Transverse colon (tissue), 4 donors: ENCODE measurements at regions not wholly inside any gene's neighbourhood (a gene's known extent, or its start where the extent isn't known, plus 50 kb on each side); places are given as distances from the start of the nearest gene placed in this dataset.
"Not testable (repeated sequence)": the region's sequence is repeated elsewhere in the genome, so short reads cannot be mapped to it uniquely, and the experiment has no call there.

Experiments
- CTCF ChIP-seq, 5 experiments: fragments of 200-600 bp in 3 of 5; fragments of 450-650 bp in 2 of 5; sonication (generic) in 3 of 5; IDR thresholded peaks; 1 replicate in 2 of 5; 2 replicates in 3 of 5; pipeline ENCODE4 v1.5.1; 2016 to 2017; ENCODE audit warnings: antibody characterized with exemption in 5 of 5, inconsistent platforms in 3 of 5, mild to moderate bottlenecking in 2 of 5, moderate library complexity in 1 of 5
- POLR2A ChIP-seq: fragments of 450-650 bp; IDR thresholded peaks from one replicate; pipeline ENCODE4 v1.6.1; 2016; ENCODE audit warnings: antibody characterized with exemption, mild to moderate bottlenecking, moderate library complexity
- POLR2AphosphoS5 ChIP-seq, 3 donors: sonication (generic); formaldehyde crosslinking; IDR thresholded peaks; one replicate each; pipeline ENCODE4 v1.6.1; 2016; ENCODE audit warnings: antibody characterized with exemption in 3 of 3

GRCh38 chr21:6526213-6526612, 3995.2 kb upstream of the TPTE start:
- not testable (repeated sequence) for TF ChIP-seq CTCF (IDR thresholded peaks at IDR 0.05); POLR2AphosphoS5 (IDR thresholded peaks at IDR 0.05); POLR2A
